Glomerular endothelial cell (primary cell): ENCODE measurements at regions not wholly inside any gene's neighbourhood (a gene's known extent, or its start where the extent isn't known, plus 50 kb on each side); places are given as distances from the start of the nearest gene placed in this dataset.

Experiments used
- DNase-seq: peaks from one replicate; pipeline ENCODE4 v3.0.0-alpha.2; 2011; ENCODE audit warnings: low read depth, low spot score; ENCODE audit errors: extremely low read depth

DNA sequence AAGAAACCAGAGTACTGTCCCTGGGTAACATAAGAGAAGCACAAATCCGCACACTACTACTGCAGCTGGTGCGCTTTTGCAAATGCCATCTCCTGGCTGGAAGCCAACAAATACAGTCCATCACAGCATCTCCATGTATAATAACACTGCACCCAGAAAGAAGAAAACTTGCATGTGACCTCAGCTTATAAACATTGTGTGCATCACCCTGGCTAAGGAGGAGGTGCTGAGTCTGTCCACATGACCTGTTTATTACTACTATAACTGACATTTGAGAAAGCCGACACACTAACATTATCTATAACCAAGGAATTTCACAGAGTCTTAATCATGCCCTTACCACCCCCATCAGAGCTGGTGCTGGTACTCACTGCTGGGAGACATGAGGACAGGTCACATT lies 516.8 kb downstream of the CFAP47 start:
- DNase-seq = no peak

GRCh38 chrX:36443007-36443406 lies 523.5 kb downstream of the CFAP47 start:
- DNase-seq = no peak

DNA sequence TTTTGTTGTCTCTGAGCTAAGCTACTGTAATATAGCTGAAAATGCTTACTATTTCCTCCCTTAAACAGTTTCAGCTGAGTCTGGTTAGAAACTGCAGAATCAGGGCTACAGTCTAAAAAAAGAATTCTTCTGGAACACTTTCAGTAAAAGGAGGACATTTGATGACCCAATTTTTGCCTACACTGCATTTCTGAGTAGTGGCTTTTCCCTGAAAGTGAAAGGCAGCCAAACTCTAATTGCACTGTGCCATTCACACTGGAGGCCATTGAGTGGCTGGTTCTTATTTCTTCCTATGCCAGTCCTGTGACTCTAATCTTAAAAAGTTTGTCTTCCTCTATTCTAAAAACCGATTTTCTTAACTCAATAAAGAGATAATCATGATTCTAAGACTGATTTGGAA lies 526.0 kb downstream of the CFAP47 start:
- no peak for DNase-seq

GRCh38 chrX:36462142-36462541 lies 542.6 kb downstream of the CFAP47 start:
- DNase-seq = no peak

- DNase-seq = no peak
Measured at GRCh38 chrX:36480441-36480990, 527.6 kb upstream of the FAM47C start.

DNA sequence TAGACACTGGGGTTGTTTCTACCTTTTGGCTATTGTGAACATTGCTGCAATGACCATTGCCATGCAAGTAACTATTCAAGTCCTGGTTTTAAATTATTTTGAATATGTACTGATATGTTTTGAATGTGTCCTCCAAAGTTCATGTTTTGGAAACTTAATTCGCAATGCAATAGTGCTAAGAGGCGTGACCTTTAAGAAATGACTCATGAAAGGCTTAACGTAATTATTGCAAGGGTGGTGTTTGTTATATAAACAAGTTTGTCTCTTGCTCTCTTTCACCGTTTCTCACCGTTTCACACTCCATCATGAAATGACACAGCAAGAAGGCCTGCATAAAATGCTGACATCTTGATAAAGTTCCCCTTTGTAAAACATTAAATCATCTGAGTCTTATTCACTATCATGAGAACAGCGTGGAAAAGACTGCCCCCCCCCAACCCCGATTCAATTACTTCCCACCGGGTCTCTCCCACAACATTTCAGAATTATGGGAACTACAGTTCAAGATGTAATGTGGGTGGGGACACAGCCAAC lies 506.9 kb upstream of the FAM47C start:
- no peak for DNase-seq

- no peak for DNase-seq
Measured at GRCh38 chrX:36504625-36505024, 503.5 kb upstream of the FAM47C start.

DNA sequence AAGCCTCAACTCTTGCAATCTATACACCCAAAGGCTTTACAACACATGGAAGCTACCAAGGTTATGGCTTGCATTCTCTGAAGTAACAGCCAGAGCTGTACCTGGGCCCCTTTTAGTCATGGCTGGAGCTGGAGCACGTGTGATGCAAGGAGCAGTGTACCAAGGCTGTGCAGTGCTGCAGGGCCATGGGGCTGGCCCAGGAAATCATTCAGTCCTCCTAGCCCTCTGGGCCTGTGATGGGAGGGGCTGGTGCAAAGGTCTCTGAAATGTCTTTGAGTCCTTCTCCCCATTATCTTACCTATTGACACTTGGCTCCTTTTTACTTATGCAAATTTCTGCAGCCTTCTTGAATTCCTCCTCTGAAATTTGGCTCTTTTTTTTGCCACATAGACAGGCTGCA lies 500.1 kb upstream of the FAM47C start:
- DNase-seq = no peak

DNA sequence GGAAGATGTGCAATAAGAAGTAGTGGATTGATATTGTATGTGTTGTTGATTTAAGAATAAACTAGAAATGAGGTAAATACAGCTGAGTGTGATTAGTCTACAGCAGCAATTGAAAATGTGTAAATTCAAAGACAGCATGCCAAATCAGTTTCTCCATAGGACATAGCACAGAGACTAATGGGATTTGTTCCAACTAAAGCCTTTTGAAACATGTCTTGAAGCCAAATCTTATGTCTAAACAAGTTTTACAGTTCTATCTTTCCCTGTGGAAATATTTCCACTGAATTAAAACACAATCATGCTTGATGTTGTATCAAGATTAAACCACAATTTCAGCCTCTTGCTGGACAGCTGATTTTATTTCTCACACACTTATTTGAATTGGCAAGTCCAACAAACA lies 497.4 kb upstream of the FAM47C start:
- DNase-seq = no peak

DNA sequence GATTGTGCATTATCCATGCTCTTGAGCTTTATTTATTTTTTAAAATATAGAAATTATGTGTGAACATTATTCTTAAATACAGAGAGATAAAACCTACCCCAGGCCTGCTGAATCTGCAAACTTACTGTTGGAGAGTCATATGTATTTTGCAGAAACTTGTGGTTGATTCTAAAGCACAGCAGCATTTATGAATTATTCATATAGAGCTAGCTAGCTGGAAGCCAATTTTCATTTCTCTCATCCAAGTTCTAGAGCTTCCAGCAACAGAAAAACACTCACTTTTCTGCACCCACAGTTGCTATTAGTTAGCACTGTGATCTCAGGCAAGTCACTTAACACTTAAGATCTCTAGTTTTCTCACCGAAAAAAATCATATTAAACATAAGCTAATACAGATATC lies 479.5 kb upstream of the FAM47C start:
- no peak for DNase-seq

GRCh38 chrX:36534900-36535299 lies 473.3 kb upstream of the FAM47C start:
- DNase-seq = no peak

DNA sequence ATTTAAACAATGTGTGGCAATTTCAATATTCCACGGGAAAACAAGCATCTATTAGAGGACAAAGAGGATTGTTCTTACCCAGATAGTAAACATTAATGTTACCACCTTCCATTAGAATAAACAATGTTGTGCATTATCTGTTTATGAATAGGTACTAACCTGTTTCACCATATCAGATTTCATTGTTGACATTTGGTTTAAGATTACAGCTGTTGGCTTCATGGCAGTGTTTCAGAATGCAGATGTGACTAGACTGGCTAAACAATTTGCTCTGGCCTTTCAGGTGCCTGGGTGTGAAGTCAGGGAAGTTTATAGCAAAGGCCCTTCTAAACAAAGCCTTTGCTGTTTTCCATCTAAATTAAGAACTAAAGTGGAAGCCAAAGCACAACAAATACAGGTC lies 464.7 kb upstream of the FAM47C start:
- no peak for DNase-seq

- DNase-seq = no peak
Measured at GRCh38 chrX:36562986-36563385, 445.2 kb upstream of the FAM47C start.

GRCh38 chrX:36568946-36569345 lies 439.2 kb upstream of the FAM47C start:
- no peak for DNase-seq

DNA sequence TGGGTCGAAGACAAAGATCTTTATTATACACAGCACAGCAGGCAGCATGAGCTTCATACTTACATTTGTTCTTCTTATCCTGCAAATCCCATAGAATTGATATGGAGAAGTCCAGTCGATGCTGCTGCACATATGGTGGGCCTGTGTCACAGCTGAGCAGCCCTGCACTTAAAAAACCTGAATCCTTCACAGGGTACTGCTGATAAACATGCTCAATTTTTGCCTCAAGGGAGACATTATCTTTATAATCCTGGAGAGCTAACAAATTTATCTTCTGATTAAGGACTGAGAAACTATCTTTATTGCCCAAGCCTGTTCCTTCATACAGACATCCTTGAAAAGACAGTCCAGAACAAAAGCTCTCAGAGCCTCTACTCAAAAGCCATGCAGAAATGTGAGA lies 434.4 kb upstream of the FAM47C start:
- DNase-seq = no peak

- DNase-seq = no peak
Measured at GRCh38 chrX:36575670-36576069, 432.5 kb upstream of the FAM47C start.

DNA sequence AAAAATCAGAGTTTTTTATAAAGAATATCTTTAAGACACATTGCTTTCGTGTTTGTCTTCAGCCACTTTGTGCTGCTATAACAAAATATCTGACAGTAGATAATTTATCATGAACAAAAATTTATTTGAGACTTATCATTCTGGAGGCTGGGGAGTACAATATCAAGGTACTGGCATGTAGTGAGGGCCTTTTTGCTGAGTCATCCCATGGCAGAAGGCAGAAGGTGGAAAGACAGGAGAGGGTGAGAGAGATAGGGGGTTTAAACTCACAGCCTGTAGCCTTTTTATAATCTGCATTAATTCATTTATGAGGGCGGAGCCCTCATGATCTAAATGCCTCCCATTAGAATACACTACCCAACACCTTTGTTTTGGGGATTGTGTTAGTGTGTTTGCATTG lies 431.2 kb upstream of the FAM47C start:
- DNase-seq = no peak

GRCh38 chrX:36581030-36581429 lies 427.1 kb upstream of the FAM47C start:
- DNase-seq = no peak

GRCh38 chrX:36583674-36584073 lies 424.5 kb upstream of the FAM47C start:
- no peak for DNase-seq

DNA sequence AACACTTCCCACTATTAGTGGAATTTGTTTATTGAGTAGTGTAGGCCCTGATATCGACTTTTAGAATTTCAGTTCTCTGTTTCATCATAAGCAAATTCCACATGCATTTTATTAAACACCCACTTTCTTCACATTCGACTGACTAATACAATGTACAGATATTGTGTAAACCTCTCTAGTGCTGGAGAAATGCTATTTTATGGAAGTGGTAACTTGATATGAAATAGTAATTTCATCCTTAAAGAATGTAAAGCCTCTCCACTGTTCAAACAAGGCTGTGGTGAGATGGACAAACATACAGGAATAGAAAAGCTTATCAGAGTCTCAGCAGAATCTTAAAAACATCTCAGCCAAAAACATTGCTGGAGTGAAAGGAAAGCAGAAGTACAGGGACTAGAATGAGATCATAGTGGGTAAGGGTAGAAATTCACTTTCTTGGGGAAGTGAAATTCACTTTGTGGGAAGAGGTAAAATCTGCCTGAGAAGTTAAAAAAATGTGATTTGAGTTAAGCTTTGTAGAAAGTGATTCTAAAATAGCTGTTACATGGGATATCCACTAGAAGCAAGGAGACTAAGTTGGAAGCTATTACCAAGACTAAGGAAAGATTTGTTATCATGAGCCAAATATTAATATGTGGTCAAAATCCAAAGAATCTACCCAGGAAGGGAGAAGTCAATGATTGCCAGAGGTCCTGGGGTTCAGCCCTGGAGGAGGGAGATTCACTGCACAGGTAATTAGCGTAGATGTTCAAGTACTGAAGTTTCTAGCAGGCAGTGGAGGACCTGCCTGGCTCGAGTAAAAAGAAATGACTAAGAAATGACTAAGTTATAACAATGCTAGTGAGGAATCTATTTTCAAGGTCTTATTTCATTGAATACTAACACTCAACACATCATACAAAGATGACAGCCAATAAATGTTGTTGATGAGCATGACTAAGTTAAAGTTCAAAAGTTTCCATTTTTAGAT lies 398.3 kb upstream of the FAM47C start:
- DNase-seq = no peak

DNA sequence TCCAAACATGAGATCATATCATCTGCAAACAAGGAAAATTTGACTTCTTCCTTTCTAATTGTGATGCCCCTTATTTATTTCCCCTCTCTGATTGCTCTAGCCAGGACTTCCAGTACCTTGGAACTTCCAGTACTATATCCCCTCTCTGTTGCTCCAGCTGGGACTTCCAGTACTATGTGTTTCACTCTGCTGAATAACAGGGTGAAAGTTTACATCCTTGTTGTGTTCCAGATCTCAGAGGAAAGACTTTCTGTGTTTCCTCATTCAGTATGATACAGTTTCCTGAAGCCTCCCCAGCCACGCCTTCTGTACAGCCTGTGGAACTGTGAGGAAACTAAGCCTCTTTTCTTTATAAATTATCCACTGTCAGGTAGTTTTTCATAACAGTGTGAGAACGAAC lies 381.3 kb upstream of the FAM47C start:
- no peak for DNase-seq

- DNase-seq = no peak
Measured at GRCh38 chrX:36640232-36640631, 367.9 kb upstream of the FAM47C start.
